ENCODE measurements at regions not wholly inside any gene's neighbourhood (a gene's known extent, or its start where the extent isn't known, plus 50 kb on each side); places are given as distances from the start of the nearest gene placed in this dataset. TPM values are rescaled to one million over a fixed set of nuclear protein-coding genes. Genes with fewer than 3 reads are reported as not detected.

- no peaks in the 10 kb centered on the region for H3K27me3 ChIP-seq (ENCODE audit: control insufficient read depth in 4 of 4, insufficient read depth in 4 of 4, low read length in 3 of 4)
- 61% methylated on average over 1 of the region's 1 CpG for WGBS
- DNase-seq (ENCODE audit: low spot score) = no peak
- no peak overlapping the region for H3K4me3 ChIP-seq (ENCODE audit: low read depth in 1 of 3, low read length in 3 of 3)
- no peak overlapping the region for H3K9ac ChIP-seq (ENCODE audit: low read depth in 1 of 2, low read length in 2 of 2)
- TF ChIP-seq RXRA (IDR thresholded peaks at IDR 0.05) (no peak), GABPA (IDR thresholded peaks at IDR 0.05 in 1 of 2, conservative IDR thresholded peaks at IDR 0.05 in 1 of 2) (no peak), REST (IDR thresholded peaks at IDR 0.05) (no peak), CTCF (IDR thresholded peaks at IDR 0.05; ENCODE audit: low read depth, low read length, missing input control) (no peak), EGR1 (IDR thresholded peaks at IDR 0.05; ENCODE audit: low read depth in 2 of 2) (no peak), SP1 (IDR thresholded peaks at IDR 0.05) (no peak), TAF1 (conservative IDR thresholded peaks at IDR 0.05) (no peak), HNF4A (conservative IDR thresholded peaks at IDR 0.05) (no peak), ATF3 (IDR thresholded peaks at IDR 0.05) (no peak)
- H3K36me3 ChIP-seq (ENCODE audit: control insufficient read depth in 4 of 4, insufficient read depth in 3 of 4, low read depth in 1 of 4, low read length in 3 of 4) = peaks cover 0 to 4% (median under 1%) of the 10 kb centered on the region in 4 donors
- H3K27ac ChIP-seq (ENCODE audit: low read depth in 1 of 2, low read length in 2 of 2) = no peak overlapping the region
- H3K9me3 ChIP-seq (ENCODE audit: control insufficient read depth in 4 of 4, low read length in 3 of 4) = no peaks in the 10 kb centered on the region
- H3K4me1 ChIP-seq (ENCODE audit: control insufficient read depth in 4 of 4, insufficient read depth in 4 of 4, low read length in 3 of 4) = no peaks in the 10 kb centered on the region
Observed at GRCh38 chr1:147046189-147046862, 108.2 kb downstream of the NBPF12 start.

Small RNAs in the stretch of these regions (small RNA-seq; reads per million reads assigned to genes)
- not detected for gene RNU1-151P
